ENCODE measurements at regions not wholly inside any gene's neighbourhood (a gene's known extent, or its start where the extent isn't known, plus 50 kb on each side); places are given as distances from the start of the nearest gene placed in this dataset.

DNA sequence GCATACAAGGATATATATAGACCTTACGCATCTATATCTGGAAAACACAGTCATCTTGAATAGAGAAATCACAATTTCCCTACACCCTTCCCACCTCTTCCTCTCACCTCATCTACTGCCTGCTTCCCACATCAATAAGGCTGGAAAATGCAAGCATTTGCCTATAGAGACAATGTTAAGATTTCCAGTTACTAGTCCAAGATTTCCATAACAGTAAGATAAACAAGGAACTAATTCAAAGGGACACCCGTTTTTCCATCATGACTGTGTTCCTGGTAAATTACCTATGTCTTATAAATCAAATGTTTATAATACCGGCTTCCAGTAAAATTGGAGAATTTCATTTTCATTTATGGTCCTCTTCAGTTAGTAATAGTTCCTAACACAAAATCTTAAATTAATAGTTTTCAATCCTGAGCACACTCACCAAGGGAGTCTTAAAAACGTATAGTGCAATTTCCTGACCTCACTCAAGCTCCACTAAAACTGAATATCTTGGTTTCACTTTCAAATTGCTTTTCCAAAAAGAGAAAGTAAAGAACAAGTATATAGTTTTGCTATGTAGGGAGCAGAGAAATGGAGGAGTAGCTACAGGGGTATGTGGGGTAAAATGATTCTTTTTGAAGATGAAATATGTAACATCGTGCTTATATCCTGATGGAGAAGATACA is 398.7 kb downstream of the PLPP3 start:
- Histone ChIP-seq H4K20me1 (ENCODE audit: insufficient read depth) (no peaks in the 10 kb centered on the region), H3K79me2 (ENCODE audit: insufficient read depth) (no peaks in the 10 kb centered on the region), H3K9me2 (ENCODE audit: insufficient read depth) (peaks cover 4% of the 10 kb centered on the region; the same call in 1 of the 2 replicates), H3K4me3 (peak overlapping the region; percentile 64), H3F3A (ENCODE audit: insufficient read depth) (no peaks in the 10 kb centered on the region), H2AFZ (peak overlapping the region; percentile 85), H3K4me1 (ENCODE audit: insufficient read depth) (0 out of 2 replicates have a peak, but pooled peaks cover 9% of the 10 kb centered on the region), H3K9ac (peak overlapping the region; percentile 51), H3K4me2 (ENCODE audit: unreplicated experiment) (peak overlapping the region; percentile 87), H3K27ac (no peak overlapping the region), H3K27me3 (replicated peaks; ENCODE audit: insufficient read depth) (no peaks in the 10 kb centered on the region), H3K36me3 (ENCODE audit: low read depth) (no peaks in the 10 kb centered on the region), H3K9me3 (ENCODE audit: low read depth) (no peaks in the 10 kb centered on the region)
- peak; percentile 36 for DNase-seq
- in situ Hi-C loops (cut with MboI) = no loop called here
- TF ChIP-seq EZH2 (IDR thresholded peaks at IDR 0.05; ENCODE audit: insufficient read depth, poor library complexity, severe bottlenecking) (no peak), EZH2phosphoT487 (IDR thresholded peaks at IDR 0.05; ENCODE audit: insufficient read depth, low read depth) (no peak)
- 51% methylated on average over 5 of the region's 5 CpGs for WGBS, 2 experiments (ENCODE audit: low coverage in 1 of 2, low lambda C conversion rate in 2 of 2, missing lambda C conversion rate in 2 of 2)

DNA sequence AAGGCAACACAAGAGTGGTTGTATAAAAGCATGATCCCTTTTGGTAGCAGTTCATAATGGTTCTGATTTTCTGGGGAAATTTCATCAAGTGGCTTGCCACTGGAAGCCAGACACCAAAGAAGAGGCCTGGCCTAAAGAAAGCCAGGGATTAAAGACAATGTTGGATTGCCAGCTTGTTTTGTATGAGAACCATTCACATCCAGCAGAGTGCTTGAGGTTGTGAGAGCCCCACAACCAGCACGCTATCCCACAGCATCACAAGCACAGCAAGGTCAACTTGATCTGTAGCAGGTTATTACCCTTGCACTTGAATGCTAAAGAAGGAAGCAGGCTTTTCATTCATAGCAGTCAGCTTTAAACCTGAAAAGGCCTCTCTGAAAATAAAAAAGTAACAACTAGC is 399.8 kb downstream of the PLPP3 start:
- WGBS, 2 experiments (ENCODE audit: low coverage in 1 of 2, low lambda C conversion rate in 2 of 2, missing lambda C conversion rate in 2 of 2) = 89 to 93% methylated on average over 1 of the region's 1 CpG
- Histone ChIP-seq H2AFZ (no peak overlapping the region), H3K36me3 (ENCODE audit: low read depth) (no peaks in the 10 kb centered on the region), H3K9me2 (ENCODE audit: insufficient read depth) (peaks cover 4% of the 10 kb centered on the region; the same call in 1 of the 2 replicates), H3K9me3 (ENCODE audit: low read depth) (no peaks in the 10 kb centered on the region), H3K27ac (no peak overlapping the region), H3K4me3 (no peak overlapping the region), H4K20me1 (ENCODE audit: insufficient read depth) (no peaks in the 10 kb centered on the region), H3K79me2 (ENCODE audit: insufficient read depth) (no peaks in the 10 kb centered on the region), H3K27me3 (replicated peaks; ENCODE audit: insufficient read depth) (no peaks in the 10 kb centered on the region), H3K4me1 (ENCODE audit: insufficient read depth) (0 out of 2 replicates have a peak, but pooled peaks cover 9% of the 10 kb centered on the region), H3F3A (ENCODE audit: insufficient read depth) (no peaks in the 10 kb centered on the region), H3K9ac (no peak overlapping the region), H3K4me2 (ENCODE audit: unreplicated experiment) (no peak overlapping the region)
- DNase-seq = no peak
- no peak for TF ChIP-seq EZH2phosphoT487 (IDR thresholded peaks at IDR 0.05; ENCODE audit: insufficient read depth, low read depth)
- no peak for TF ChIP-seq EZH2 (IDR thresholded peaks at IDR 0.05; ENCODE audit: insufficient read depth, poor library complexity, severe bottlenecking)
- in situ Hi-C loops (cut with MboI) = no loop called here

- Histone ChIP-seq H3K27me3 (replicated peaks; ENCODE audit: insufficient read depth) (no peaks in the 10 kb centered on the region), H2AFZ (no peak overlapping the region), H3K9me3 (ENCODE audit: low read depth) (no peaks in the 10 kb centered on the region), H4K20me1 (ENCODE audit: insufficient read depth) (no peaks in the 10 kb centered on the region), H3K9me2 (ENCODE audit: insufficient read depth) (no peaks in the 10 kb centered on the region), H3K27ac (no peak overlapping the region), H3K36me3 (ENCODE audit: low read depth) (no peaks in the 10 kb centered on the region), H3K4me3 (no peak overlapping the region), H3K79me2 (ENCODE audit: insufficient read depth) (no peaks in the 10 kb centered on the region), H3K4me1 (ENCODE audit: insufficient read depth) (0 out of 2 replicates have a peak, but pooled peaks cover 4% of the 10 kb centered on the region), H3K9ac (no peak overlapping the region), H3F3A (ENCODE audit: insufficient read depth) (no peaks in the 10 kb centered on the region), H3K4me2 (ENCODE audit: unreplicated experiment) (no peak overlapping the region)
- 76 to 84% methylated on average over 3 of the region's 3 CpGs for WGBS, 2 experiments (ENCODE audit: low coverage in 1 of 2, low lambda C conversion rate in 2 of 2, missing lambda C conversion rate in 2 of 2)
- DNase-seq = no peak
- in situ Hi-C loops (cut with MboI) = no loop called here
- TF ChIP-seq EZH2 (IDR thresholded peaks at IDR 0.05; ENCODE audit: insufficient read depth, poor library complexity, severe bottlenecking) = no peak
- no peak for TF ChIP-seq EZH2phosphoT487 (IDR thresholded peaks at IDR 0.05; ENCODE audit: insufficient read depth, low read depth)
Measured at GRCh38 chr1:56175211-56175610, 404.2 kb downstream of the PLPP3 start.

DNA sequence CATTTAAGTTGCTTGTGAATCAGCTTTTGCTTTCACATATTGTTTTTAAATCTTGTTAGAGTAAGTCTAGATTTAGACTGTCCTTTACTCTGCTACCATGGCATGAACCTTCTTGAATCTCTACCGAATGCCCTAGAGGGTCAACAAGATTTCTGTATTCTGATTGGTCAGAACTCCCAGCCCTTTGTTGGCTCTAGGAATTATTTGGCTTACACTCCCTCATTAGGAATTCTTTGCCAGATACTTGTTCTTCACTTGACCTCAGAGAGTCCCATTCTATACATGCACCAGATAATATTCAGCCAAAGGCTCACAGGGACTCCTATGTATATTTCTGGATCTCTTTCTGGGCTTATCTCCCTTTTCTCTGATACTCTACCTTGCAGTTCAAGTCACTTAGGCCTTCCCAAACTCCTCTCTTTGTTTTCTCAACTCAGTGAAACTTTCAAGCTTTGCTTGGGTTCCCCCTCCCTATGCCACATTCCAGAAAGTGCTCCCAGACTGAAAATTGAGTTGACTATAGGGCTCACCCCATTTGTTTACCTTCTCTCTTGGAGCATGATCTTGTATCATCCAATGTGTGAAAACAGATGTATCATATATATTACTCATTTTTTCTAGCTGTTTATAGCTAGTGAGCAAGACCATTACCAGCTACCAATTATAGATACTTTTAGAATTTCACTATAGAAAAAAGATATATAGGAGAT is 405.0 kb downstream of the PLPP3 start:
- WGBS, 2 experiments (ENCODE audit: low coverage in 1 of 2, low lambda C conversion rate in 2 of 2, missing lambda C conversion rate in 2 of 2) = 83 to 88% methylated on average over 1 of the region's 1 CpG
- Histone ChIP-seq H3K9me2 (ENCODE audit: insufficient read depth) (no peaks in the 10 kb centered on the region), H3K4me1 (ENCODE audit: insufficient read depth) (peaks cover 9% of the 10 kb centered on the region; the same call in 1 of the 2 replicates), H3F3A (ENCODE audit: insufficient read depth) (no peaks in the 10 kb centered on the region), H3K36me3 (ENCODE audit: low read depth) (no peaks in the 10 kb centered on the region), H4K20me1 (ENCODE audit: insufficient read depth) (no peaks in the 10 kb centered on the region), H2AFZ (no peak overlapping the region), H3K9ac (no peak overlapping the region), H3K9me3 (ENCODE audit: low read depth) (no peaks in the 10 kb centered on the region), H3K4me2 (ENCODE audit: unreplicated experiment) (no peak overlapping the region), H3K27ac (no peak overlapping the region), H3K79me2 (ENCODE audit: insufficient read depth) (no peaks in the 10 kb centered on the region), H3K27me3 (replicated peaks; ENCODE audit: insufficient read depth) (no peaks in the 10 kb centered on the region), H3K4me3 (no peak overlapping the region)
- in situ Hi-C loops (cut with MboI) = no loop called here
- TF ChIP-seq EZH2phosphoT487 (IDR thresholded peaks at IDR 0.05; ENCODE audit: insufficient read depth, low read depth) = no peak
- DNase-seq = no peak
